ENCODE measurements at regions not wholly inside any gene's neighbourhood (a gene's known extent, or its start where the extent isn't known, plus 50 kb on each side); places are given as distances from the start of the nearest gene placed in this dataset.
"Not testable (repeated sequence)": the region's sequence is repeated elsewhere in the genome, so short reads cannot be mapped to it uniquely, and the experiment has no call there.

- no peak for DNase-seq (ENCODE audit: extremely low read depth, low read depth)
Measured at GRCh38 chr11:15300341-15300740, 185.6 kb downstream of the INSC start.

- no peak for DNase-seq (ENCODE audit: extremely low read depth, low read depth)
Measured at GRCh38 chr11:15307619-15308024, 192.9 kb downstream of the INSC start.

- no peak for DNase-seq (ENCODE audit: extremely low read depth, low read depth)
Measured at GRCh38 chr11:15308840-15309239, 194.1 kb downstream of the INSC start.

- no peak for DNase-seq (ENCODE audit: extremely low read depth, low read depth)
Measured at GRCh38 chr11:15309296-15309695, 194.6 kb downstream of the INSC start.

GRCh38 chr11:15313862-15314261 lies 199.1 kb downstream of the INSC start:
- DNase-seq (ENCODE audit: extremely low read depth, low read depth), result no peak

GRCh38 chr11:15318814-15319213 lies 204.1 kb downstream of the INSC start:
- DNase-seq (ENCODE audit: extremely low read depth, low read depth), result no peak

GRCh38 chr11:15326520-15326919 lies 211.8 kb downstream of the INSC start:
- DNase-seq (ENCODE audit: extremely low read depth, low read depth), result no peak

GRCh38 chr11:15327786-15328231 lies 213.1 kb downstream of the INSC start:
- peak; percentile 8 for DNase-seq (ENCODE audit: extremely low read depth, low read depth)

- no peak for DNase-seq (ENCODE audit: extremely low read depth, low read depth)
Measured at GRCh38 chr11:15333407-15333806, 218.7 kb downstream of the INSC start.

GRCh38 chr11:15334766-15335165 lies 220.0 kb downstream of the INSC start:
- no peak for DNase-seq (ENCODE audit: extremely low read depth, low read depth)

GRCh38 chr11:15336021-15336420 lies 221.3 kb downstream of the INSC start:
- no peak for DNase-seq (ENCODE audit: extremely low read depth, low read depth)

GRCh38 chr11:15339302-15339701 lies 224.6 kb downstream of the INSC start:
- DNase-seq (ENCODE audit: extremely low read depth, low read depth), result no peak

GRCh38 chr11:15341587-15341986 lies 226.9 kb downstream of the INSC start:
- no peak for DNase-seq (ENCODE audit: extremely low read depth, low read depth)

GRCh38 chr11:15342163-15342562 lies 227.4 kb downstream of the INSC start:
- no peak for DNase-seq (ENCODE audit: extremely low read depth, low read depth)

GRCh38 chr11:15346907-15347306 lies 232.2 kb downstream of the INSC start:
- DNase-seq (ENCODE audit: extremely low read depth, low read depth), result no peak

- no peak for DNase-seq (ENCODE audit: extremely low read depth, low read depth)
Measured at GRCh38 chr11:15347969-15348734, 233.4 kb downstream of the INSC start.

- DNase-seq (ENCODE audit: extremely low read depth, low read depth), result no peak
Measured at GRCh38 chr11:15349413-15349812, 234.7 kb downstream of the INSC start.

- no peak for DNase-seq (ENCODE audit: extremely low read depth, low read depth)
Measured at GRCh38 chr11:15361316-15361715, 246.6 kb downstream of the INSC start.

GRCh38 chr11:15365286-15365685 lies 250.6 kb downstream of the INSC start:
- DNase-seq (ENCODE audit: extremely low read depth, low read depth), result not testable (repeated sequence)

GRCh38 chr11:15367695-15368094 lies 253.0 kb downstream of the INSC start:
- no peak for DNase-seq (ENCODE audit: extremely low read depth, low read depth)

- no peak for DNase-seq (ENCODE audit: extremely low read depth, low read depth)
Measured at GRCh38 chr11:15370495-15371147, 255.9 kb downstream of the INSC start.

GRCh38 chr11:15371533-15371932 lies 256.8 kb downstream of the INSC start:
- no peak for DNase-seq (ENCODE audit: extremely low read depth, low read depth)

Data from NCI-H460 (cell line).